ENCODE measurements at regions not wholly inside any gene's neighbourhood (a gene's known extent, or its start where the extent isn't known, plus 50 kb on each side); places are given as distances from the start of the nearest gene placed in this dataset.
"Not testable (repeated sequence)": the region's sequence is repeated elsewhere in the genome, so short reads cannot be mapped to it uniquely, and the experiment has no call there.

DNA sequence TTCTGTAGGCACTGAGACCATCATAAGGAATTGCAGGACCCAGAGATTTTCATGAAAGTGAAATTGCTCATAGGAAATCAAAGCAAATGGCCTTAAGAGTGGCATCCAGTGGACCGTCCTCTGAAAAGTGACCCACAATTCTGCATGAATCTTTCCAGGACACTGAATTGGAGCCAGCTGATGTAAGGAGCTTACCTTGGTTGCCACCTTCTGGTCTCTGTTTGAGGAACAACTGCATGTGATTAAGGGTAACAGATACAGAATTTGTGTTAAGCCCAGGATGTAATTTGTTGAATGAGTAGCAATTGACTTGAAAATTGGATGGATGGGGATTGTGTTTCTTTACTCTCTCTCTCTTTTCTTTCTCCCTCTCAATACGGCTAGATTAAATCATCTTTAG, 49.9 kb upstream of the GAS1 start:
- no peak for DNase-seq (ENCODE audit: low read depth in 2 of 2)

- no peak for DNase-seq (ENCODE audit: low read depth in 2 of 2)
Measured at GRCh38 chr9:86997951-86998350, 50.6 kb upstream of the GAS1 start.

- DNase-seq (ENCODE audit: low read depth in 2 of 2): no peak
Measured at GRCh38 chr9:87002517-87002916, 55.2 kb upstream of the GAS1 start.

GRCh38 chr9:87004016-87004415, 56.7 kb upstream of the GAS1 start:
- DNase-seq (ENCODE audit: low read depth in 2 of 2): no peak

DNA sequence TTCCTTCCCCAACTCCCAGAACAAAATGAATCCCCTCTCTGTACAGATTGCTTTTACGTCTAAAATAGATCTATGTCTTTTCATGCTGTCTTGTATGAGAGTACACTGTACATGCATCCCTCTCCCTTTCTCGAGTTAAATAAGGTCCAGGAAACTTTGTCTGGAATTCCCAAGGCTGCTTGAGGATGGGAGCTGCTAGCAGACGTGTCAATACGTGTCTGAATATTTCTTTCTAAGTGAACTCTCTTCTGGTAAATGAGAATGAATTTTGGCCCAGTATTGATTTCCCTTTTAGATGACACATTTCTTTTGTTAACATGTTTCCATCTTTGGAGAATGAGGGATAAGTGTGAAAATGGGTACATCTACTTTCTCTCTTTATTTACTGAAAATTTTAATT, 59.6 kb upstream of the GAS1 start:
- no peak for DNase-seq (ENCODE audit: low read depth in 2 of 2)

- DNase-seq (ENCODE audit: low read depth in 2 of 2): peak; percentile 54 to 66
Measured at GRCh38 chr9:87007711-87008366, 60.5 kb upstream of the GAS1 start.

GRCh38 chr9:87008667-87009066, 61.4 kb upstream of the GAS1 start:
- no peak for DNase-seq (ENCODE audit: low read depth in 2 of 2)

- no peak for DNase-seq (ENCODE audit: low read depth in 2 of 2)
Measured at GRCh38 chr9:87010626-87011025, 63.3 kb upstream of the GAS1 start.

DNA sequence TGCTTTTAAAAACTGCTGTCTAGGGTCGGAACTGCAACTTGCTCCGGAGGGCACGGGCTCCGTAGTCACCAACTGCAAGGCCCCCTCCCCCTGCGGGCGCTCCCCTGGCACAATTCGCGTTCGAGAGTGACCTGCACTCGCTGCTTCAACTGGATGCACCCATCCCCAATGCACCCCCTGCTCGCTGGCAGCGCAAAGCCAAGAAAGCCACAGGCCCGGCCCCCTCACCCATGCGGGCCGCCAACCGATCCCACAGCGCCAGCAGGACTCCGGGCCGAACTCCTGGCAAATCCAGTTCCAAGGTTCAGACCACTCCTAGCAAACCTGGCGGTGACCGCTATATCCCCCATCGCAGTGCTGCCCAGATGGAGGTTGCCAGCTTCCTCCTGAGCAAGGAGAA, 64.2 kb upstream of the GAS1 start:
- DNase-seq (ENCODE audit: low read depth in 2 of 2): no peak

DNA sequence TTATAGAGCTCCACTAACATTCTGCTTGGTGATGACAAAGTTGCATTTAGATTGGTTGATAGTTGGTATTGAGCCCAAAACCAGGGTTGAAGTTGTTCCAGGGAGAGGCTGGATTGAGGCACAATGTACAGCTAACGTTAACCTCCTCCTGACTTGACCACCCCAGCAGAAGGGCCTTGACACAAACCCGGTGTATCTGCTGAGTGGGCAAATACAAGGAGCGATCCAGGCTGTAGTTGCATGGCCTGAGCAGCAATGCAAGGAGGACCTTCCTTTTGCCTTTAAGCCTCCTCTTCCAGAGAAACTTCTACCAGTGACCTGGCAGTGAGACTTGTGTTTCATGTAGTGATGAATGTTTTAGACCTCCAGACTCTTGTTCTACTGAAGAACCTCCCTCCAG, 66.2 kb upstream of the GAS1 start:
- no peak for DNase-seq (ENCODE audit: low read depth in 2 of 2)

DNA sequence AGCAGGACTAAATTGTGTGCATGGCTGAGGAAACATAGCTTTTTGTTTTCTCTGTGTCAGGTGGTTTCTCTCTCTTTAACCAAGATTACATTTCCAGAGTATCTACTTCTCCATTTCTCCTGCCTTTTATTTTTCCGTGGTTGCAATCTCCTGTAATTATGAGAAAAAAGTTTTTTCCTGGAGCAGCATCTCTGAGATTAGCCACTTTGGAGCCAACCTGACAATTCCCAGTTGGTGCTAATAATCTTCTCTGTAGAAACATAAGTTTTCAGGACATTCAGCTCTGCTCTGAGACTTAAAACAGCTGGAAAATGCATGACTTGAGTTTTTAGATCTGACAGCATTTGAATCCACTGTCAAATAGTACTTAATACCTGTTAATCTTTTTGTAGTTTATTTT, 67.1 kb upstream of the GAS1 start:
- no peak for DNase-seq (ENCODE audit: low read depth in 2 of 2)

GRCh38 chr9:87016681-87017080, 69.4 kb upstream of the GAS1 start:
- no peak for DNase-seq (ENCODE audit: low read depth in 2 of 2)

DNA sequence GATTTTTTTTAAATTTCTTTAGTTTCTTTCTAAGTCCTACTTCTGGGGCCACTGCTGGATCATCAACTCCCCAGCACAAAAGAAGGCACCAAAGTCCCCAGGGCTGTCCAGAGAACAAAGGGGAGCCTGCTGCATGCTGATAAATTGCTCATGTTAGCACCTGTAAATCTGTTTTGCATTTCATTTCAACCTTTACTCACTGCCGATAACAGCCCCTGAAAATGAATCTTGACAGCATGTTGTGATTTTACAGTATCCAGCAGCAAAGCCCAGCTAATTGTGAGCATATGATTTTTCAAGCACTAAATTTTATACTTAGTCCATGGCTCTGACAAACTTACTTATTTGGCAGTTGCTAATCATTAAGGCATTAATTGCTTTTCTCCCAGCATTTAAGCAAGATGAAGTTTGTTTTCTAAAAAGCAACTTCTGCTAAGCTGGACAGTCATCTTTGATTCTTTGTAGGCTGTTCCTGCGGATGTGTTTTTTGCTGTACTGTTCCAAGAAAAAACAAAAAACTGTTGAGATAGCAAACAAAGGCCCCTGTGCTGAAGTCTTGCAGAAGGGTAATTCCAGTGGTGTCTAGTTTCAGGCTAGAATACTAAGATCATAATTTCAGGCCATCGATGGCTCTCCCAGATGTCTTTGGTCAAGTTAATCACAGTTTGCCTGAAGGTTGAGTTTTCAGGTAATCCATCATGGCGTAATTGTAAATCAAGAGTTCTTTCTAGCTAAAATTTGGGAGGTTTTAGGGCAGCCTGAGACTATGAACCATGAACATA, 73.1 kb upstream of the GAS1 start:
- no peak for DNase-seq (ENCODE audit: low read depth in 2 of 2)

DNA sequence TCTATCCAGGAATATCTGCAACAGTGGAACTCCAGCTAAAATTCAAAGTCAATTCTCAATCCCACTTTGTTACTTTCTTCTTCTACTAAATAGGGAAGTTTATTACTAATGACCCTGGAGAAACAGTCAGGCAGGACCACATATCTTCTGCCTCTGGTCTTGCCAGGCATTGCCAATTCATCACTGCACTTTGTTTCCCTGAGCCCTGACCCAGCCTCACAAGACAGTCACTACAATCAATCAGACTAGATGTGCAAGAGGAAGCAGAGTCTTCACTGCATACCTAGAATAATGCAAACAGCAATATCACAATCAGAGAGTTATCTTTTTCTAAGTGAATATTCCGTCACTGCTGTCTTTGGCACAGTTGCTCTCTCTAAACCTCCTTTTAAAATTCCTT, 74.9 kb upstream of the GAS1 start:
- no peak for DNase-seq (ENCODE audit: low read depth in 2 of 2)

- no peak for DNase-seq (ENCODE audit: low read depth in 2 of 2)
Measured at GRCh38 chr9:87026204-87026603, 78.9 kb upstream of the GAS1 start.

- not testable (repeated sequence) for DNase-seq (ENCODE audit: low read depth in 2 of 2)
Measured at GRCh38 chr9:87028836-87029235, 81.5 kb upstream of the GAS1 start.

GRCh38 chr9:87029905-87030304, 82.6 kb upstream of the GAS1 start:
- DNase-seq (ENCODE audit: low read depth in 2 of 2): no peak

- DNase-seq (ENCODE audit: low read depth in 2 of 2): no peak
Measured at GRCh38 chr9:87034841-87035240, 87.5 kb upstream of the GAS1 start.

DNA sequence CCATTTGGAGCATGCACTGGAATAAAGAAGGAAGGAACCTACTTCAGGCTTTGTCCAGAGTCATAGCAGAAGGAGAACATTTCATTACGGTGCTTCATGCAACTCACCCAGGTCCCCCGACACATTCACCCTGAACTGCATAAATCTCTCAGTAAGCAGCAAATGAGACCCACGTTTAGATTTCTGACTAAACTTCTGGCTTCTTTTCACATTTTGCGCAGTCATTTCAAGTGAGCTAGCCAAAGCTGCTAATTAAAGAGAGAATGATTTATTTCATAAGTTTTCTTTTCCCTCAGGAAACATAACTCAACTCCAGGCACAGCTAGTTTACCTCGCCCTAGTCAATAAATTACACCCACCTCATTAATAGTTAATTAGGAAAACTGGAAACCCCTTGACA, 88.6 kb upstream of the GAS1 start:
- DNase-seq (ENCODE audit: low read depth in 2 of 2): peak in 1 of 2 experiments; percentile 50

DNA sequence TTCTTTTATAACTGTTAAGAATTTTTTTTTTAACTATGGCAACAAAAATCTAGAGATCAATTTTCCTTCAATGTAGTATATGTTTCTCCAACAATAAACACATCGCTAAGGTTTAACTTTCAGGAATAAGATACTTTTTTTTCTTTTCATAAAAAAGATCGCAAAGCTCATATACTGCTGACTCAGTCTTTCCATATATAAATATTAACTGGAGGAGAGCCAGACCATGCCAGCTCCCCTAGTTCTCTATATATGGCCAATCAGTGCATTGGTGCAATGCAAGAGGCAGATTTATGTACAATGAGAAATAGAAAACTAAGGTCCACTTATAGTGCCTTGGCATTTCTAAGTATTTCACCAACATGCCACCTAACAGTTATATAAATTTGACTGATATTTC, 89.2 kb upstream of the GAS1 start:
- no peak for DNase-seq (ENCODE audit: low read depth in 2 of 2)

DNA sequence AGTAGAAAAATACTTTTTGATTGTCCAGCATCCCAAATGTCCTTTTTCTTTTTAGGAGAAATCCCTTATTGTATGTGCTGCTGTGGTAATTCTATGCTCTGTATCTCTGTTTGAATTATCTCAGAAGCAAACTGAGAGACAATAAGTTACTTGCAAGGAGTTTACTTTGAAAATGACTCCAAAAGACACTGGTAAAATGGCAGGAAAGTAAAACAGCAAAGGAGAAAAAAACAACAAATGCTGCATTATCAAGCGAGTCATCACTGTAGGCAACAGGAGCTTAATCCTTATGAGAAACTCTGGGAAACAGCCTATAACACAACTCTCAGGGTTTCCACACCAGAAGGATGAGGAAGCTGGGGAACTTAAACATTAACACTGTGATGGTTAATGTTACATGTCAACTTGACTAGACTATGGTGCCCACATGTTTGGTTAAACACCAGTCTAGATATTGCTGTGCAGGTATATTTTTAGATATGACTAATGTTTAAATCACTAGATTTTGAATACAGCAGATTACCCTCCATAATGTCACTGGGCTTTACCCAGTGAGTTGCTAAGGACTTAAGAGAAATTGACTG, 92.6 kb upstream of the GAS1 start:
- DNase-seq (ENCODE audit: low read depth in 2 of 2): no peak

- DNase-seq (ENCODE audit: low read depth in 2 of 2): no peak
Measured at GRCh38 chr9:87040410-87041009, 93.2 kb upstream of the GAS1 start.

Measured in fibroblast of skin of left biceps (primary cell).